H9 (cell line): ENCODE measurements at regions not wholly inside any gene's neighbourhood (a gene's known extent, or its start where the extent isn't known, plus 50 kb on each side); places are given as distances from the start of the nearest gene placed in this dataset.

Source experiments
- DNase-seq: peaks from one replicate; pipeline ENCODE4 v3.0.0-alpha.2; 2017
- H2AFZ ChIP-seq: one replicate; pipeline ENCODE4 v1.6.1; 2013; ENCODE audit warnings: mild to moderate bottlenecking, low read length, control low read depth, moderate library complexity
- H2AK5ac ChIP-seq: 2 replicates; pipeline ENCODE4 v1.6.1; 2013; ENCODE audit warnings: low read length, control low read depth, mixed read lengths; ENCODE audit not compliant: insufficient read length
- H2BK120ac ChIP-seq: one replicate; pipeline ENCODE4 v1.6.1; 2013; ENCODE audit warnings: low read depth, mild to moderate bottlenecking, low read length, control low read depth, inconsistent platforms; ENCODE audit not compliant: poor library complexity, severe bottlenecking
- H2BK12ac ChIP-seq: 2 replicates; pipeline ENCODE4 v1.6.1; 2013; ENCODE audit warnings: low read length, control low read depth, mixed read lengths, low read depth; ENCODE audit not compliant: insufficient read length
- H2BK15ac ChIP-seq: 2 replicates; pipeline ENCODE4 v1.6.1; 2013; ENCODE audit warnings: low read depth, low read length, control low read depth
- H2BK20ac ChIP-seq: one replicate; pipeline ENCODE4 v1.6.1; 2013; ENCODE audit warnings: low read depth, mild to moderate bottlenecking, low read length, control low read depth, inconsistent platforms; ENCODE audit not compliant: poor library complexity, severe bottlenecking
- H2BK5ac ChIP-seq: 2 replicates; pipeline ENCODE4 v1.6.1; 2013; ENCODE audit warnings: low read length, control low read depth, mixed read lengths; ENCODE audit not compliant: insufficient read length
- H3K14ac ChIP-seq: 2 replicates; pipeline ENCODE4 v1.6.1; 2013; ENCODE audit warnings: low read length, control low read depth; ENCODE audit not compliant: insufficient read depth
- H3K18ac ChIP-seq: 2 replicates; pipeline ENCODE4 v1.6.1; 2013; ENCODE audit warnings: low read depth, mild to moderate bottlenecking, mixed read lengths, low read length, control low read depth; ENCODE audit not compliant: insufficient read length
- H3K23ac ChIP-seq: 2 replicates; pipeline ENCODE4 v1.6.1; 2013; ENCODE audit warnings: low read length, control low read depth, mixed read lengths, low read depth; ENCODE audit not compliant: insufficient read length
- H3K23me2 ChIP-seq: 2 replicates; pipeline ENCODE4 v1.6.1; 2013; ENCODE audit warnings: low read depth, mild to moderate bottlenecking, mixed read lengths, low read length, control low read depth; ENCODE audit not compliant: insufficient read length, poor library complexity, severe bottlenecking
- H3K27ac ChIP-seq: 2 replicates; pipeline ENCODE4 v1.5.1; 2013; ENCODE audit warnings: low read length, control low read depth, mixed read lengths, low read depth; ENCODE audit not compliant: insufficient read length
- H3K27me3 ChIP-seq: 2 replicates; pipeline ENCODE4 v1.6.1; 2013; ENCODE audit warnings: low read length, control low read depth, inconsistent platforms; ENCODE audit not compliant: insufficient read depth
- H3K4ac ChIP-seq: 2 replicates; pipeline ENCODE4 v1.6.1; 2013; ENCODE audit warnings: low read depth, mild to moderate bottlenecking, control low read depth, inconsistent platforms, low read length, moderate library complexity
- H3K4me1 ChIP-seq: 2 replicates; pipeline ENCODE4 v1.6.1; 2013; ENCODE audit warnings: low read length, control low read depth, inconsistent platforms; ENCODE audit not compliant: insufficient read depth
- H3K4me2 ChIP-seq: 2 replicates; pipeline ENCODE4 v1.6.1; 2013; ENCODE audit warnings: low read length, control low read depth, mixed read lengths; ENCODE audit not compliant: insufficient read length, insufficient read depth
- H3K56ac ChIP-seq: 2 replicates; pipeline ENCODE4 v1.6.1; 2013; ENCODE audit warnings: low read depth, mild to moderate bottlenecking, mixed read lengths, low read length, control low read depth; ENCODE audit not compliant: insufficient read length
- H3K79me1 ChIP-seq: 2 replicates; pipeline ENCODE4 v1.6.1; 2013; ENCODE audit warnings: low read depth, mild to moderate bottlenecking, moderate library complexity, low read length, control low read depth, inconsistent platforms; ENCODE audit not compliant: insufficient read depth, poor library complexity, severe bottlenecking
- H3K79me2 ChIP-seq: 2 replicates; pipeline ENCODE4 v1.6.1; 2013; ENCODE audit warnings: low read length, control low read depth, inconsistent platforms; ENCODE audit not compliant: insufficient read depth
- H3K9ac ChIP-seq: 2 replicates; pipeline ENCODE4 v1.6.1; 2013; ENCODE audit warnings: low read length, control low read depth, mixed read lengths; ENCODE audit not compliant: insufficient read length; ENCODE audit errors: extremely low read depth
- H3K9me3 ChIP-seq: one replicate; pipeline ENCODE4 v1.6.1; 2013; ENCODE audit warnings: low read depth, low read length, inconsistent platforms; ENCODE audit not compliant: control insufficient read depth
- H3T11ph ChIP-seq: one replicate; pipeline ENCODE4 v1.6.1; 2013; ENCODE audit warnings: mild to moderate bottlenecking, low read length, control low read depth, inconsistent platforms
- H4K20me1 ChIP-seq: one replicate; pipeline ENCODE4 v1.6.1; 2013; ENCODE audit not compliant: control insufficient read depth, insufficient read length, insufficient read depth
- H4K5ac ChIP-seq: 2 replicates; pipeline ENCODE4 v1.6.1; 2013; ENCODE audit warnings: low read depth, mild to moderate bottlenecking, mixed read lengths, low read length, control low read depth; ENCODE audit not compliant: insufficient read length
- H4K8ac ChIP-seq: replicated peaks from 2 replicates; pipeline ENCODE4 v1.6.1; 2013; ENCODE audit warnings: low read length, control low read depth, mixed read lengths, low read depth; ENCODE audit not compliant: insufficient read length
- H4K91ac ChIP-seq: 2 replicates; pipeline ENCODE4 v1.6.1; 2013; ENCODE audit warnings: low read depth, mild to moderate bottlenecking, moderate library complexity, mixed read lengths, low read length, control low read depth; ENCODE audit not compliant: insufficient read length
- H3K27ac Mint-ChIP-seq, 3 experiments: 2 replicates in 2 of 3; 3 replicates in 1 of 3; pipeline ENCODE4 v1.8.0; 2020 to 2021; ENCODE audit warnings: mixed read lengths in 3 of 3, mild to moderate bottlenecking in 1 of 3, moderate library complexity in 1 of 3
- H3K27me3 Mint-ChIP-seq: 2 replicates; pipeline ENCODE4 v1.8.0; 2021; ENCODE audit warnings: low read depth, mild to moderate bottlenecking, moderate library complexity, mixed read lengths
- H3K36me3 Mint-ChIP-seq, 3 experiments: 2 replicates in 2 of 3; 3 replicates in 1 of 3; pipeline ENCODE4 v1.8.0; 2020 to 2021; ENCODE audit warnings: low read depth in 3 of 3, mixed read lengths in 3 of 3; ENCODE audit not compliant: insufficient read depth in 1 of 3
- H3K4me1 Mint-ChIP-seq, 2 experiments: 2 replicates each; pipeline ENCODE4 v1.8.0; 2020; ENCODE audit warnings: mixed read lengths in 2 of 2
- H3K4me3 Mint-ChIP-seq, 2 experiments: 2 replicates in 1 of 2; 3 replicates in 1 of 2; pipeline ENCODE4 v1.8.0; 2020 to 2021; ENCODE audit warnings: mild to moderate bottlenecking in 2 of 2, mixed read lengths in 2 of 2, moderate library complexity in 1 of 2
- H3K9me3 Mint-ChIP-seq, 2 experiments: 2 replicates in 1 of 2; 3 replicates in 1 of 2; pipeline ENCODE4 v1.8.0; 2020; ENCODE audit warnings: mild to moderate bottlenecking in 2 of 2, mixed read lengths in 2 of 2, moderate library complexity in 1 of 2
- WGBS: extraction: QIAGEN DNeasy Blood & Tissue Kit; methylation state at CpG from one replicate; pipeline ENCODE4 v1.1.7; 2013; ENCODE audit warnings: missing lambda C conversion rate, low lambda C conversion rate, mixed read lengths; ENCODE audit not compliant: insufficient read length; ENCODE audit errors: extremely low coverage; 5-methylcytosine and 5-hydroxymethylcytosine counted together
- TF ChIP-seq, protein P1 (sequence below): fragments of 200-600 bp; sonication (generic); conservative IDR thresholded peaks from 3 replicates; pipeline ENCODE4 v1.8.0; 2021; ENCODE audit warnings: antibody characterized with exemption, mild to moderate bottlenecking

DNA sequence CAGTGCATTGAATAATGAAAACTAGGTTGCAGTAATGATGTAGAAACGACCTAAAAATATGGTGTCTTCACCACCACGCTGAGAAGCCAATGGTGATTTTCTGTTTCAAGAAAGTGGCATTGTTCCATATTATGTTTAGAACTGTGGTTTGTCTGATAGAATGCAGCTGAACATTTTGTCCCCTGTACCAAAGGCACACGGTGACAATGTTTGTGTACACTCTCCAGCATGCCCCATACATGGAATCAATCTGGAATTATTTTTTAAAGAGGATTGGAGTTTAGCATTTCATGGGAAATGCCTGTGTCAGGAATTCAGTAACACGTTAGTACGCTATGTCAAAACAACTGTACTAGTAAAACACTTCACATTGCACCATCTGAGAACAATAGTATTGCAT, 237.4 kb upstream of the AUTS2 start:
- H3K4me1 Mint-ChIP-seq: no peaks in the 10 kb centered on the region

More for the DNA sequence above, 237.4 kb upstream of the AUTS2 start:
- H3K9ac ChIP-seq: no peak overlapping the region
- no peak overlapping the region for H3K14ac ChIP-seq
- WGBS: no CpG with 5 or more reads among the region's 5 CpGs
- H3K9me3 ChIP-seq: no peaks in the 10 kb centered on the region
- H3K23ac ChIP-seq: no peak overlapping the region
- TF ChIP-seq, protein P1, sequence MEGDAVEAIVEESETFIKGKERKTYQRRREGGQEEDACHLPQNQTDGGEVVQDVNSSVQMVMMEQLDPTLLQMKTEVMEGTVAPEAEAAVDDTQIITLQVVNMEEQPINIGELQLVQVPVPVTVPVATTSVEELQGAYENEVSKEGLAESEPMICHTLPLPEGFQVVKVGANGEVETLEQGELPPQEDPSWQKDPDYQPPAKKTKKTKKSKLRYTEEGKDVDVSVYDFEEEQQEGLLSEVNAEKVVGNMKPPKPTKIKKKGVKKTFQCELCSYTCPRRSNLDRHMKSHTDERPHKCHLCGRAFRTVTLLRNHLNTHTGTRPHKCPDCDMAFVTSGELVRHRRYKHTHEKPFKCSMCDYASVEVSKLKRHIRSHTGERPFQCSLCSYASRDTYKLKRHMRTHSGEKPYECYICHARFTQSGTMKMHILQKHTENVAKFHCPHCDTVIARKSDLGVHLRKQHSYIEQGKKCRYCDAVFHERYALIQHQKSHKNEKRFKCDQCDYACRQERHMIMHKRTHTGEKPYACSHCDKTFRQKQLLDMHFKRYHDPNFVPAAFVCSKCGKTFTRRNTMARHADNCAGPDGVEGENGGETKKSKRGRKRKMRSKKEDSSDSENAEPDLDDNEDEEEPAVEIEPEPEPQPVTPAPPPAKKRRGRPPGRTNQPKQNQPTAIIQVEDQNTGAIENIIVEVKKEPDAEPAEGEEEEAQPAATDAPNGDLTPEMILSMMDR: no peak
- Mint-ChIP-seq H3K27me3 (peaks cover 29% of the 10 kb centered on the region), H3K4me3 (no peak overlapping the region), H3K36me3 (no peaks in the 10 kb centered on the region), H3K27ac (no peak overlapping the region), H3K9me3 (no peaks in the 10 kb centered on the region)
- no peak overlapping the region for H2AK5ac ChIP-seq
- H2BK12ac ChIP-seq: no peak overlapping the region
- no peak for DNase-seq
- no peaks in the 10 kb centered on the region for H4K20me1 ChIP-seq
- H2BK120ac ChIP-seq: no peak overlapping the region
- no peak overlapping the region for H3K4me2 ChIP-seq
- no peaks in the 10 kb centered on the region for H3K27me3 ChIP-seq
- no peak overlapping the region for H2BK5ac ChIP-seq
- no peak overlapping the region for H3K18ac ChIP-seq
- H3K27ac ChIP-seq: no peak overlapping the region
- no peak overlapping the region for H2BK20ac ChIP-seq
- H3K79me1 ChIP-seq: no peaks in the 10 kb centered on the region
- no peak overlapping the region for H3K4ac ChIP-seq
- no peak overlapping the region for H2BK15ac ChIP-seq
- no peaks in the 10 kb centered on the region for H3K4me1 ChIP-seq
- H4K91ac ChIP-seq: no peak overlapping the region
- H3K79me2 ChIP-seq: no peaks in the 10 kb centered on the region
- H3K56ac ChIP-seq: no peak overlapping the region
- H4K5ac ChIP-seq: no peak overlapping the region
- H3T11ph ChIP-seq: no peak overlapping the region
- no peaks in the 10 kb centered on the region for H3K23me2 ChIP-seq
- no peak overlapping the region for H2AFZ ChIP-seq
- no peak overlapping the region for H4K8ac ChIP-seq
